Activated CD8-positive, alpha-beta T cell treated with anti-CD3 and anti-CD28 coated beads for 36 hours (primary cell): ENCODE measurements at regions not wholly inside any gene's neighbourhood (a gene's known extent, or its start where the extent isn't known, plus 50 kb on each side); places are given as distances from the start of the nearest gene placed in this dataset.
A peak's percentile ranks its signal among the peaks of the same experiment; 100 is the strongest.
"Not testable (repeated sequence)": the region's sequence is repeated elsewhere in the genome, so short reads cannot be mapped to it uniquely, and the experiment has no call there.

Experiments
- ATAC-seq: fragments of 200-7000 bp; cut with Tn5 transposase; one replicate; pipeline ENCODE4 v1.10.0; 2021; ENCODE audit warnings: mild to moderate bottlenecking, moderate library complexity
- CTCF ChIA-PET: fragments of 350-600 bp; sonication (Branson Sonifier 250); formaldehyde crosslinking; loops from one replicate; lab custom pipeline; 2021; ENCODE audit warnings: antibody characterized with exemption; lab: Charles Lee
- POLR2A ChIA-PET: fragments of 350-600 bp; sonication (Branson Sonifier 250); formaldehyde crosslinking; loops from one replicate; lab custom pipeline; 2021; ENCODE audit warnings: antibody characterized with exemption; lab: Charles Lee
- DNase-seq: peaks from one replicate; pipeline ENCODE4 v3.0.0-alpha.2; 2020
- H3K27ac Mint-ChIP-seq: one replicate; pipeline ENCODE4 v1.8.0; 2021; ENCODE audit warnings: mild to moderate bottlenecking, mixed read lengths
- H3K27me3 Mint-ChIP-seq: one replicate; pipeline ENCODE4 v1.8.0; 2021; ENCODE audit warnings: mixed read lengths
- H3K36me3 Mint-ChIP-seq: one replicate; pipeline ENCODE4 v1.8.0; 2021; ENCODE audit warnings: low read depth, mixed read lengths
- H3K4me1 Mint-ChIP-seq: one replicate; pipeline ENCODE4 v1.8.0; 2021; ENCODE audit warnings: low read depth, mixed read lengths
- H3K4me3 Mint-ChIP-seq: one replicate; pipeline ENCODE4 v1.8.0; 2021; ENCODE audit warnings: mild to moderate bottlenecking, moderate library complexity, mixed read lengths
- H3K9me3 Mint-ChIP-seq: one replicate; pipeline ENCODE4 v1.8.0; 2021; ENCODE audit warnings: mixed read lengths
- CTCF ChIP-seq: fragments of 200-600 bp; IDR thresholded peaks from one replicate; pipeline ENCODE4 v1.8.0; 2022; ENCODE audit warnings: antibody characterized with exemption, mild to moderate bottlenecking
- intact Hi-C: fragments of 100-400 bp; cut with micrococcal nuclease; formaldehyde crosslinking; loops from one replicate; pipeline ENCODE4 v1.10.0; 2022

DNA sequence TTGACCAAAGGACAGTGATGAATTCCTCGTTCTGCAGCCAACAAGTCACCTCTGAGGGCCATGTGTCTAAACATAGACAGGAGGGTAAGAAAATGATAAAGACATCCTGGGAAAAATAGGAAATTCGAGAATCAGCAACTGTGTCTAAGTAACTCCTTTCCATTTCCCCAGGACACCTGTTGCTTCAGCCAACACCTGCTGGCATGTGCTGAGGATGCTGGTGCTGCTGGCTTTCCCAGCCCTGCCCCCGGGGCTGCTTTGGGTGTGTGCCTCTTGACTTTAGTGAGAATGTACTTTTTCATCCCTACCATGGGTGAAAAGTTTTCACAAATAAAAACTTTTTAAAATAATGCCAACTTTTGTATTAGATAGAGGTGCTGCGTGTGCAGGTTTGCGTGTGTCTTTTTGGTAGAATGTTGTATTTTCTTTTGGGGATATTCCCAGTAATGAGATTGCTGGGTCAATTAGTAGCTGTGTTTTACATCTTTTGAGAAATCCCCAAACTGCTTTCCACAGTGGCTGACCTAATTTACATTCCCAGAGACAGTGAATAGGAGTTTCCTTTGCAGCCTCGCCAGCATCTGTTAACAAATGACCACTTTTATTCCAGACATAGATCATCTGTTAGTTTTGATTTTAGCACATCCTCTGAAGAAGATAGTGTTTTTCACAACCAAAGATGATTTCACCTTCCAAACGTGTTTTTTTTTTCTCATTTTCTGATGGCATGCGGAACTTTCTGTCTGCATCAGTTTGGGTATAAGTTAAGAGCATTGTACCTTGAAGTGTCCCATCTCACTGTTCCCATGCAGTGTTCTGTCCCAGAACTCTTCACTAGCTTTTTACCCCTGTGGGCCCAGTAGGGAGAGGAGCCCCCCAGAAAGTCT lies 104.2 kb upstream of the ACBD5 start:
- DNase-seq (no peak), ATAC-seq (peak; percentile 51)
- peaks cover 20% of the 10 kb centered on the region for H3K4me1 Mint-ChIP-seq
- intact Hi-C loops, result no loop called here
- H3K27me3 Mint-ChIP-seq, result peaks cover 6% of the 10 kb centered on the region
- ChIA-PET CTCF (interaction anchor here (1.2 kb wide), 1 partner anchor 15 kb away, joined by 6 read pairs; no protein-coding TSS in a partner anchor), POLR2A (no interaction called here)
- H3K36me3 Mint-ChIP-seq, result no peaks in the 10 kb centered on the region
- no peak for TF ChIP-seq CTCF
- peak overlapping the region; percentile 65 for H3K27ac Mint-ChIP-seq
- peak overlapping the region; percentile 9 for H3K4me3 Mint-ChIP-seq
- no peaks in the 10 kb centered on the region for H3K9me3 Mint-ChIP-seq

- Mint-ChIP-seq H3K27ac (no peak overlapping the region), H3K4me1 (peaks cover 20% of the 10 kb centered on the region), H3K36me3 (no peaks in the 10 kb centered on the region), H3K27me3 (peaks cover 3% of the 10 kb centered on the region), H3K4me3 (no peak overlapping the region), H3K9me3 (no peaks in the 10 kb centered on the region)
- DNase-seq (no peak), ATAC-seq (no peak)
- ChIA-PET CTCF (interaction anchor here (1.6 kb wide), 1 partner anchor 19 kb away, joined by 5 read pairs; no protein-coding TSS in a partner anchor), POLR2A (no interaction called here)
- intact Hi-C loops, result no loop called here
- TF ChIP-seq CTCF, result no peak
Measured at GRCh38 chr10:27341001-27341400, 100.4 kb upstream of the ACBD5 start.

DNA sequence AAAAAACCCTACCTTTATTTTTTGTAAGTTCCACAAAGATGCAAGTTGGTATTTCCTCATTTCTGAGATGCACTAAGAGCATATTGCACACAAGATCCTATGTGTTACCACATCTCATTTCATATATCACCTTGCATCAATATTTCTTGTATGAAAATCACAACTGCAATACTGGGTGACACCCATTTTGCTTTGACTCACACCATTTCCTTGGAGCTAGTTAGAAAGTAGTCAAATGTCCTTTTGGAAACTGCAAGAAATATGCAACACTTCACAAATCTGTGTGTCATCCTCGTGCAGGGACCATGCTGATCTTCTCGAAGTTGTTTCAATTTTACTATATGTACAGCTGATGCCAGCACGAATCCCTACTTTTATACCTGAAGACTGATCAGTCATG lies 94.6 kb upstream of the ACBD5 start:
- H3K27me3 Mint-ChIP-seq, ATAC-seq, H3K36me3 Mint-ChIP-seq, H3K4me3 Mint-ChIP-seq, intact Hi-C loops, H3K4me1 Mint-ChIP-seq, DNase-seq, CTCF ChIA-PET, POLR2A ChIA-PET, H3K27ac Mint-ChIP-seq, H3K9me3 Mint-ChIP-seq: not testable (repeated sequence)

DNA sequence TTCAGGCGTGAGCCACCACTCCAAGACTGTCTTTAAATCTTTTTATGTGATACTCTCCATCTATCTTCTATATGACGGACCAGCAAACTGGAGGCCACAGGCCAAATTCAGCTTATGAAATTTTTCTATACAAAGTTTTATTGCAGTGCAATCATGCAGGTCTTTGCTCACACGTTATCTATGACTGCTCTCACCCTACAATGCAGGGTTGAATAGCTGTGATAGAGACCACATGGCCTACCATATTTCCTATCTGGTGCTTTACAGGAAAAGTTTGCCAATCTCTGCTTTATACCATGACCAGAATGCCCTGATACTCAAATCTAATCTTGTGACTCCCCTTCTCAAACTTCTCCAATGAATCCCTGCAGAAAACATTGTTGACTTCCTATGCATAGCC lies 89.5 kb upstream of the ACBD5 start:
- no peaks in the 10 kb centered on the region for H3K9me3 Mint-ChIP-seq
- peaks cover 4% of the 10 kb centered on the region for H3K27me3 Mint-ChIP-seq
- no peaks in the 10 kb centered on the region for H3K36me3 Mint-ChIP-seq
- POLR2A ChIA-PET, result no interaction called here
- intact Hi-C loops, result no loop called here
- no peak overlapping the region for H3K4me3 Mint-ChIP-seq
- H3K27ac Mint-ChIP-seq, result no peak overlapping the region
- CTCF ChIA-PET, result no interaction called here
- ATAC-seq, result no peak
- no peak for DNase-seq
- no peaks in the 10 kb centered on the region for H3K4me1 Mint-ChIP-seq
- TF ChIP-seq CTCF, result no peak

DNA sequence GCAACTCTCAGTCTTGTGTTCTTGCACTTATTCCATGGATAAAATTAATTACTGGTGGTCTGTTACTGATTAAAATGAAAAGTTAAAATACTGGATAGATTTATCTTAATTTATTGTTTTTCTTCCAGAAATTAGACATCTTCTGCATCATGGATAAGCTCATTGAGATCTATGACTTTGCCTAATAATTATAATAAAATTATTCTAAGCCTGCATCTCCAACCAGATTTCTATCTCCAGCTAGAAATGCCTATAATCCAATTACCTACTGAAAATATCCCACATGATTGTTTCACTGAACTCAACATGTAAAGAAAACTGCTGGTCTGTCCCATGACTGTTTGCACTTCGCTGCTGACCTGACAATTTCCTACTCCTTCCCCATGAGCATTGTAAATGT lies 88.3 kb upstream of the ACBD5 start:
- ChIA-PET POLR2A (no interaction called here), CTCF (no interaction called here)
- ATAC-seq (no peak), DNase-seq (no peak)
- H3K4me3 Mint-ChIP-seq, result no peak overlapping the region
- H3K27me3 Mint-ChIP-seq, result peaks cover 4% of the 10 kb centered on the region
- H3K36me3 Mint-ChIP-seq, result no peaks in the 10 kb centered on the region
- no peaks in the 10 kb centered on the region for H3K4me1 Mint-ChIP-seq
- H3K9me3 Mint-ChIP-seq, result no peaks in the 10 kb centered on the region
- intact Hi-C loops, result no loop called here
- no peak overlapping the region for H3K27ac Mint-ChIP-seq
- TF ChIP-seq CTCF, result no peak

- H3K27me3 Mint-ChIP-seq, H3K9me3 Mint-ChIP-seq, H3K4me1 Mint-ChIP-seq, DNase-seq, intact Hi-C loops, H3K36me3 Mint-ChIP-seq, H3K4me3 Mint-ChIP-seq, CTCF ChIA-PET, ATAC-seq, H3K27ac Mint-ChIP-seq: not testable (repeated sequence)
- POLR2A ChIA-PET, result interaction anchor here (0.6 kb wide), 1 partner anchor 878 kb away, joined by 4 read pairs; no protein-coding TSS in a partner anchor
Measured at GRCh38 chr10:27326748-27327147, 86.2 kb upstream of the ACBD5 start.
